ENCODE measurements at regions not wholly inside any gene's neighbourhood (a gene's known extent, or its start where the extent isn't known, plus 50 kb on each side); places are given as distances from the start of the nearest gene placed in this dataset.

DNA sequence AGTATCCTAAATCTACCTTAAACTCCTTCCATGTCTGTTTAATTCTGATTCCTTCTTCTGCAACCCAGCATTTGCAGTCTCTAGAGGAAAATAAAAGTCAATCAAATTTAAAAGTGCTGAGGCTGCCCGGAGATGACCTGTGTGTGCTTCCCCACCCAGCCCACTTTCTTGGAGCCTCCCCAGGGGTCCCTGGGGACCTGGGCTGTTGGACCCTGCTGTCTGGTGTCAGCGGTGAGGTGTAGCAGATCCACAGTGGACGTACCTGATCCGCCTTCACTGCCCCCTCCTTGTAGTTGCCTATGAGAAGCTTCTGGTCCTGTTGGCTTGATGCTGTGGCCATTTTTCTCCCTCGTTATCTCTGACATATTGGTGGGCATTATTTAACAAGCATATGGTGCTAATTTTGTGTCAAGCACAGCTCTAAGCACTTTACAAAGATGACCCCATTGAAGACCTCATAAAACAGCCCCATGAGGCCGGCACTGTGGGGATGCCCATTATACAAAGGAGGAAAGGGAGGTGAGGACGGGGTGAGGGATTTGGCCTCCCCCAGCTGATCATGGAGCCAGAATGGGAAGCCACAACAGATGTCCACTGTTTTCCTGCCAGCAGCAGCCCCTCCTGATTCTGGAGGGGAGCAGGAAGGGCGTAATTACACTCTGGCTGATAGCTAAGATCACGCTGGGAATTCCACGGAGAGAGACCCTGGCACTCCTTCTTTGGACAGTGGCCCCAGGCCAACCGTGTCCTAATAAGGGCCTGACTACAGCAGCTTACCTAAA, 628.2 kb downstream of the CDH26 start:
- no peak overlapping the region for H3K4me3 ChIP-seq (ENCODE audit: low read length)
- no peak overlapping the region for H3K4me2 ChIP-seq (ENCODE audit: low read length)

DNA sequence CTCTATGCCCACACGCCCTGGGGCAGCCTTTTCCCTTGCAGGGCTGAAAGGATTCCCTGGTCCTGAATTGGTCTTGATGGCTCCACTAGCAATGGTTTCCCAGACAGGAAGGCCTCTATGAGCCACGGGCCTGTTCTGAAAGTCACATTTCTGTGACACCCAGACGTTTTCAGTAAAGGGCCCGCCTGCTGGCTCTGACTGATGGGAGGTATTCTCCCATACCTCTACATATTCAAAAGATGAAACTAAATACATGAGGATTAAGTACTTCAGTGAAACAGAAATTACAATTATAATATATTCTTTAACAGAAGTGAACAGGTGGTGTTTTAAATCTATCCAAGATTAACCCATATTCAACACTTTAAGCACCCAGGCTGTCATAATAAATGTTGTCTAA, 629.8 kb downstream of the CDH26 start:
- Histone ChIP-seq H3K36me3 (ENCODE audit: insufficient read depth, low read length) (no peaks in the 10 kb centered on the region), H3K9me3 (replicated peaks; ENCODE audit: low read length) (no peaks in the 10 kb centered on the region), H3K4me2 (ENCODE audit: low read length) (no peak overlapping the region), H3K4me3 (ENCODE audit: low read length) (no peak overlapping the region), H3K27me3 (ENCODE audit: control insufficient read depth, insufficient read depth, low read length) (peaks cover 23% of the 10 kb centered on the region), H3K9ac (ENCODE audit: low read depth, low read length) (no peak overlapping the region), H3K4me1 (ENCODE audit: control insufficient read depth, insufficient read depth, low read length) (no peaks in the 10 kb centered on the region)

More for the DNA sequence above, 628.2 kb downstream of the CDH26 start:
- Histone ChIP-seq H3K9ac (ENCODE audit: low read depth, low read length) (no peak overlapping the region), H3K4me1 (ENCODE audit: control insufficient read depth, insufficient read depth, low read length) (no peaks in the 10 kb centered on the region), H3K27me3 (ENCODE audit: control insufficient read depth, insufficient read depth, low read length) (peaks cover 23% of the 10 kb centered on the region), H3K9me3 (replicated peaks; ENCODE audit: low read length) (no peaks in the 10 kb centered on the region), H3K36me3 (ENCODE audit: insufficient read depth, low read length) (no peaks in the 10 kb centered on the region)

DNA sequence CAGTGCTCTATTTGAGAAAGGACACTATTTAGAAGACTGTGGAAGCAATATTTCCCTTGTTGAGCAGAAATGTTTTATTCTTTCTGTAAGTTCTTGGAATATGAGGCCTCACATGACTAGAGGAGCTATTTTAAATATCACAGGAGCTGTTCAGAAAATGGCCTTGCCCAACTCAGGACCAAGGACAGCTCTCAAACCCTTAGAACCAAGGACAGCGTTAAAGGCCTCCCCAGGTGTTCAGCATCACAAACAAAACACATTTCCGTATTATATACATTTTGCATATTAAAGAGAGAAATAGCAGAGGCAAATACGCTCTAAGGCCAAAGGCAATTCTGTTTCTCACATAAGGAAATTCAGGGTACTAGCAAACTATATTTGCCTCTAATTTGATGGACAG, 631.4 kb downstream of the CDH26 start:
- Histone ChIP-seq H3K4me1 (ENCODE audit: control insufficient read depth, insufficient read depth, low read length) (no peaks in the 10 kb centered on the region), H3K9me3 (replicated peaks; ENCODE audit: low read length) (no peaks in the 10 kb centered on the region), H3K9ac (ENCODE audit: low read depth, low read length) (no peak overlapping the region), H3K27me3 (ENCODE audit: control insufficient read depth, insufficient read depth, low read length) (peaks cover 16% of the 10 kb centered on the region), H3K4me2 (ENCODE audit: low read length) (no peak overlapping the region), H3K36me3 (ENCODE audit: insufficient read depth, low read length) (no peaks in the 10 kb centered on the region), H3K4me3 (ENCODE audit: low read length) (no peak overlapping the region)

DNA sequence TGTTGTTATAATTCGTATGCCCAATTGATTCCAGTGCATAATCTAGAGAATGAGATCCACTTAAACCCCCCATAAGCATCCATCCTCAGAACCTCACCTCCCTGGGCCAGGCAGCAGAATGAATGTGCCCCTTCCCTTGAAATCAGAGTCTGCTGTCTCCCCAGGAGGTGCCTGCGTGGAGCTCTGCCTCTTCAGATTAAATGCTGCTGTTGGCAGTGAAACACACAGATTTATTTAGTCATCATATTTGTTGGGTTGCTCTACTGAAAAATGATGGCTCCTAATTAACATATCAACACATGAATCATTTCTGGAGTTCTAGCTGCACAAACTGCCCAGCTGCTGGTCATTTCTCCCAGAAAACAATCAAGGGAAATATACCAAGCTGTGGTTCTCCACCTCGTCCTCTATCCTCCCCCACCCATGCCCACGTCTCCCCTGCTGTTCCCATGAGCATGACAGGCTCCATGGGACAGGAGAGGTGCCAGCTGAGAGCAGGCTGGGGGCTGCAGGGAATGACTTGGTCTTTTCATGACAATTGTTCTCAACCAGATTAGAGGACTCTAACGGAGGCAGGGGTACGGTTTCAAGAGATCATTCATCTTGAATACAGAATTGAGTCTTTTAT, 633.1 kb downstream of the CDH26 start:
- no peak overlapping the region for H3K4me2 ChIP-seq (ENCODE audit: low read length)
- no peaks in the 10 kb centered on the region for H3K36me3 ChIP-seq (ENCODE audit: insufficient read depth, low read length)
- H3K9me3 ChIP-seq (replicated peaks; ENCODE audit: low read length): no peaks in the 10 kb centered on the region
- no peaks in the 10 kb centered on the region for H3K4me1 ChIP-seq (ENCODE audit: control insufficient read depth, insufficient read depth, low read length)
- H3K4me3 ChIP-seq (ENCODE audit: low read length): no peak overlapping the region
- no peak overlapping the region for H3K9ac ChIP-seq (ENCODE audit: low read depth, low read length)
- peaks cover 9% of the 10 kb centered on the region for H3K27me3 ChIP-seq (ENCODE audit: control insufficient read depth, insufficient read depth, low read length)

DNA sequence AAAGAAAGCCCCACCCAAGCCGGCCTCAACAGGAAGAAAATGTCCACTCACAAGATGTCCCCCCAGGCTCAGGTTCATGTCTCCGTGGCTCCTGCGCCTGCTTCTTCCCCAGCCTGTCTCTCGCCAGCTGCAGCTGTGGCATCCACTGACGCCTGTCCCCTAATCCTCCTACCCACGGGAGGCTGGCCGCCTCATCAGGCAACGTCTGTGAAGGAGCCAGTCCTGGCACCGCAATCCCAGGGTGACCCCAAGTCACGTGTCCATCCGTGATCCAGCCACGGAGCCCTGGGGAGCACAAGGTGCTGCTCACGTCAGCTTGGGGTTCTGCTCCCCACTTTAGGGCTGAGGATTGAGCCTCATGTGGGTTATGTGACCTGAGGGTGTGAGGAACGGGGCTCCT, 640.3 kb downstream of the CDH26 start:
- Histone ChIP-seq H3K36me3 (ENCODE audit: insufficient read depth, low read length) (no peaks in the 10 kb centered on the region), H3K9me3 (replicated peaks; ENCODE audit: low read length) (no peaks in the 10 kb centered on the region), H3K9ac (ENCODE audit: low read depth, low read length) (no peak overlapping the region), H3K4me1 (ENCODE audit: control insufficient read depth, insufficient read depth, low read length) (no peaks in the 10 kb centered on the region), H3K27me3 (ENCODE audit: control insufficient read depth, insufficient read depth, low read length) (peaks cover 2% of the 10 kb centered on the region), H3K4me2 (ENCODE audit: low read length) (no peak overlapping the region), H3K4me3 (ENCODE audit: low read length) (no peak overlapping the region)

DNA sequence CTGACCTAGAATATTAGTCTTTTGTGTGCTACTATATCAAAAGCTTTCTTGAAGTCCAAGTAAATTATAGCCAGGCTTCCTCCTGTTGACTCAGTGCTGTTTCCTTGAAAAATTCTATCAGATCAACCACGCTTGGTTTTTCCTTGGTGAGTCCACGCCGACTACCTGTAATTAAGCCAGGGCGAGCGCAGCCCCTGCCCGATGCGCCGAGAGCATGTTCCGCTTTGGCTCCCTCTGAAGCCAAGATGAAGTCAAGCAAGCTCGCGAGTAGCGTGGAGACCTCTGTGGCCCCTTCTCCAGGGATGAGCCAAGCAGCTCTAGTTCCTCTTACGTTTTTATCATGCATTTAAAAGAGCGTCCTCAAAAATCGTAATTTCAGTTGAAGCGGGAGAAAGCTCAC, 641.2 kb downstream of the CDH26 start:
- H3K4me1 ChIP-seq (ENCODE audit: control insufficient read depth, insufficient read depth, low read length): no peaks in the 10 kb centered on the region
- no peaks in the 10 kb centered on the region for H3K9me3 ChIP-seq (replicated peaks; ENCODE audit: low read length)
- H3K36me3 ChIP-seq (ENCODE audit: insufficient read depth, low read length): no peaks in the 10 kb centered on the region

DNA sequence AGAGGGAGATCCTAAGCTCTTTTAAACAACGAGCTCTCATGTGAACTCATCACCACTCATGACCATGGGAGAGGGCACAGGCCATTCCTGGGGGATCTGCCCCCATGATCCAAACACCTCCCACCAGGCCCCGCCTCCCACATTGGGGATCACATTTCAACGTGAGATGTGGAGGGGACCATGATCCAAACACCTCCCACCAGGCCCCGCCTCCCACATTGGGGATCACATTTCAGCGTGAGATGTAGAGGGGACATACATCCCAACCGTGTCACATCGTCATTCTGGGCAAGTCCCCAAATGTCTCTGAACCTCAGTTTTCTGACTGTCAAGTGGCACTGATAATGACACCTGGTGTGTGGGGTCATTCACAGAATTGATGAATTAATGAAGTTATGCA, 641.8 kb downstream of the CDH26 start:
- H3K4me2 ChIP-seq (ENCODE audit: low read length): no peak overlapping the region
- no peak overlapping the region for H3K9ac ChIP-seq (ENCODE audit: low read depth, low read length)
- H3K36me3 ChIP-seq (ENCODE audit: insufficient read depth, low read length): no peaks in the 10 kb centered on the region
- no peaks in the 10 kb centered on the region for H3K9me3 ChIP-seq (replicated peaks; ENCODE audit: low read length)
- H3K4me3 ChIP-seq (ENCODE audit: low read length): no peak overlapping the region
- H3K4me1 ChIP-seq (ENCODE audit: control insufficient read depth, insufficient read depth, low read length): no peaks in the 10 kb centered on the region
- peaks cover 3% of the 10 kb centered on the region for H3K27me3 ChIP-seq (ENCODE audit: control insufficient read depth, insufficient read depth, low read length)

More for the DNA sequence above, 641.2 kb downstream of the CDH26 start:
- H3K9ac ChIP-seq (ENCODE audit: low read depth, low read length): no peak overlapping the region
- no peak overlapping the region for H3K4me2 ChIP-seq (ENCODE audit: low read length)
- H3K27me3 ChIP-seq (ENCODE audit: control insufficient read depth, insufficient read depth, low read length): peaks cover 2% of the 10 kb centered on the region
- no peak overlapping the region for H3K4me3 ChIP-seq (ENCODE audit: low read length)

DNA sequence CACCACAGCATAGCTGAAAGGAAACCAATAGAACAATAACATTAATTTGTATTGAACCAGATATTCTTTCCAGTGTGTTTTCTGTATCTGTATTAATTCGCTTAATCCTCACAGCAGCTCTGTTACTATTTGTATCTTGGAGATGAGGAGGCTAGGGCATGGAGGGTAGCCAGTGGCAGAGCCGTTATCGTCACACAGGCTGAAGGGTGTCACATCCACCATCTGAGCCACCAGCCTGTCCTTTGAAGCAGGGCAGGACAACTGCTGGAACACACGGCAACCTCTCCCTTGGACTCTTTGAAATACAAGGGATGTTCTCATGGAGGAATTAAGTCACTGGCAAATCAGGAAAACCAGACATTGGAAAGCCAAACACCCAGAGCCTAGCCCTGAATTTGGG, 628.0 kb upstream of the CDH4 start:
- no peaks in the 10 kb centered on the region for H3K36me3 ChIP-seq (ENCODE audit: insufficient read depth, low read length)
- H3K27me3 ChIP-seq (ENCODE audit: control insufficient read depth, insufficient read depth, low read length): peaks cover 3% of the 10 kb centered on the region
- H3K4me1 ChIP-seq (ENCODE audit: control insufficient read depth, insufficient read depth, low read length): no peaks in the 10 kb centered on the region
- H3K9ac ChIP-seq (ENCODE audit: low read depth, low read length): no peak overlapping the region
- no peak overlapping the region for H3K4me3 ChIP-seq (ENCODE audit: low read length)
- no peak overlapping the region for H3K4me2 ChIP-seq (ENCODE audit: low read length)
- no peaks in the 10 kb centered on the region for H3K9me3 ChIP-seq (replicated peaks; ENCODE audit: low read length)

DNA sequence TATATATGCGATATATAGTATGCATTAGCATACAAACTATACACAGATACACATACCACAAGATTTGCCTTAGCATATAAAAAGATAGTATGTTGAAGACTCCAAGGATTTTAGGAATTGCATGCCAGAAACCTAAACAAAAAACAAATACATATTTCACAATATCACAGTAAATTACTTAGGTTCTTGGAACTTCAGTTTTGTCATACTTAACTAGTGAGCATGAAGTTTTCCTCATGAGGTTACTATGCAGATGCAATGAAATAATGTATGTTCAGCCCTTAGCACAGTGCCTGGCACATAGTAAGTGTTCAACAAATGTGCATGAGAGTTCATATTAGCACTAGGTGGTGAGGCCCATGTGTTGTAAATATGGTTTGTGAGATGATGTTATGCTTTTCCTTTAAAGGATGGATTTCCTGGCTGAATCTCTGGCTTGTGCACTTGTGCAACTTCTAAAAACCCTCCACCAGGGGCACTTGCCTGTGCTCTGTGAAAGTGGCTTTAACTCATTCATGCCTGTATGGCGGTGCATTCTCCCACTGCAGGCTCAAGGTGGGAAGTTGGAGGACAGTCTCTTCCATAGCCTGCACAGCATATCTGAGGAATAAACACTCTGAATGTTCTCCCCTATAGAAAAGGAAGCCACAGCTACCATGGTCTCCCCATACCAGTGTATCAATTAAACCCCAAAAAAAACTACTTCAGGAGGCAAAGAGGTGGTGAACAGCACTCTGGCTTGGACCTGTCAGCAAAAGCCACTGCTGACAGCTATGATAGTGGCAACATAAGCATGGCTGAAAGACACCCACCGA, 624.1 kb upstream of the CDH4 start:
- Histone ChIP-seq H3K4me2 (ENCODE audit: low read length) (no peak overlapping the region), H3K9me3 (replicated peaks; ENCODE audit: low read length) (no peaks in the 10 kb centered on the region), H3K4me1 (ENCODE audit: control insufficient read depth, insufficient read depth, low read length) (no peaks in the 10 kb centered on the region), H3K27me3 (ENCODE audit: control insufficient read depth, insufficient read depth, low read length) (peaks cover 7% of the 10 kb centered on the region), H3K36me3 (ENCODE audit: insufficient read depth, low read length) (no peaks in the 10 kb centered on the region), H3K4me3 (ENCODE audit: low read length) (no peak overlapping the region), H3K9ac (ENCODE audit: low read depth, low read length) (no peak overlapping the region)

DNA sequence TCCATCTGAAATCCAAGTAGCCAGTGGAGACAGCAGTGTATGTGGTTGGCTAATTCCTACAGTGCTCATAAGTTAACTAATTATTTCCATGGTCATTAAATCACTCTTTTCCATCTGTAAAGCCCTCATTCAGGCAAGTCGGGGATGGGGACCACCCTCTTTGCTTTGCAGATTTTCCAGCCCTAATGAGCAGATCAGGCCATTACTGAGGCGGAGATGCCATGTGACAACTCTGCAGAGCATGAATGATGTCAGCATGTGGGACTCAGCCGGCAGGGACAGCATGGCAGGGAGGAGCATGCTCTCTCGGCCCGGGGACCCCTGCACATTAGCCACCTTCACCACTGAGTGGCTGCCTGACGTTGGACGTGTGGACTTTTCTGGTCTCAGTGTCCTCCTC, 623.3 kb upstream of the CDH4 start:
- Histone ChIP-seq H3K4me3 (ENCODE audit: low read length) (no peak overlapping the region), H3K36me3 (ENCODE audit: insufficient read depth, low read length) (no peaks in the 10 kb centered on the region), H3K4me2 (ENCODE audit: low read length) (no peak overlapping the region), H3K9me3 (replicated peaks; ENCODE audit: low read length) (no peaks in the 10 kb centered on the region), H3K27me3 (ENCODE audit: control insufficient read depth, insufficient read depth, low read length) (peaks cover 7% of the 10 kb centered on the region), H3K9ac (ENCODE audit: low read depth, low read length) (no peak overlapping the region), H3K4me1 (ENCODE audit: control insufficient read depth, insufficient read depth, low read length) (no peaks in the 10 kb centered on the region)

DNA sequence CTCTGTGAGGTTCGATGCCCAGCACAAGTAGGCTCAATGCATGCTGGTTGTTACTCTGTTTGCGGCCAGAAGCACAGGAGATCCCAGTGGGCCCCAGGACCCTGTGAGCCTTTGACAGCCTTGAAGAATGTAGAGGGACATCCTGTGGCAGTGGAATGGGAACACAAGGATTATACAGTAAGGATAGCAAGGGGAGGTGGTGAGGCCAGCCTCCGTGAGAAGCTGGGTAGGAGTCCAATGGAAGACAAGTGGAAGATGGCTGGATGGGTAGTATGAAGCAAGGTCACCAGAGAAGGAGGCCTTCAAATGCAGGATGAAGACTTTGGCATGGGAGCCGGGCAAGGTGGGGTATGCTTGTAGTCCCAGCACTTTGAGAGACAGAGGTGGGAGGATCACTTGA, 622.9 kb upstream of the CDH4 start:
- Histone ChIP-seq H3K9me3 (replicated peaks; ENCODE audit: low read length) (no peaks in the 10 kb centered on the region), H3K27me3 (ENCODE audit: control insufficient read depth, insufficient read depth, low read length) (peaks cover 7% of the 10 kb centered on the region), H3K9ac (ENCODE audit: low read depth, low read length) (no peak overlapping the region)

More for the DNA sequence above, 622.9 kb upstream of the CDH4 start:
- Histone ChIP-seq H3K4me2 (ENCODE audit: low read length) (no peak overlapping the region), H3K36me3 (ENCODE audit: insufficient read depth, low read length) (no peaks in the 10 kb centered on the region), H3K4me3 (ENCODE audit: low read length) (no peak overlapping the region), H3K4me1 (ENCODE audit: control insufficient read depth, insufficient read depth, low read length) (no peaks in the 10 kb centered on the region)
